NCI-H446 treated with DMSO at 0.1 percent for 48 hours (cell line): ENCODE measurements at regions not wholly inside any gene's neighbourhood (a gene's known extent, or its start where the extent isn't known, plus 50 kb on each side); places are given as distances from the start of the nearest gene placed in this dataset.

Experiments used
- DNase-seq: peaks from one replicate; lab custom pipeline; 2025; lab: John Stamatoyannopoulos, UW

DNA sequence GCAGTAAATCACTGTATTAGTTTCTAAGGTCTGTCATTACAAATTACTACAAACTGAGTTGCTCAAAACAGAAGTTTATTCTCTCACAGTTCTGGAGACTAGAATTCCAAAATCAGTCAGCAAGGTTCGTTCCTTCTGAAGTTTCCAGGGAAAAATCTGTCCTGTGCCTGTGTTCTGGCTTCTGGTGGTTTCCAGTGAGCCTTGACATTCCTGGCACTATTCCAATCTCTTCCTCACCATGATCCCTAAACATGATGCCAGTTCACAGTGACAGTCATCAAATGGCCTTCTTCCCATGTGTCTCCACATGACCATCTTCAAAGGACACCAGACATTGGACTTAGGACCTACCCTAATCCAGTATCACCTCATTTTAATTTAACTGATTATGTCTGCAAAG lies 351.4 kb downstream of the PLK2 start:
- DNase-seq, result no peak

DNA sequence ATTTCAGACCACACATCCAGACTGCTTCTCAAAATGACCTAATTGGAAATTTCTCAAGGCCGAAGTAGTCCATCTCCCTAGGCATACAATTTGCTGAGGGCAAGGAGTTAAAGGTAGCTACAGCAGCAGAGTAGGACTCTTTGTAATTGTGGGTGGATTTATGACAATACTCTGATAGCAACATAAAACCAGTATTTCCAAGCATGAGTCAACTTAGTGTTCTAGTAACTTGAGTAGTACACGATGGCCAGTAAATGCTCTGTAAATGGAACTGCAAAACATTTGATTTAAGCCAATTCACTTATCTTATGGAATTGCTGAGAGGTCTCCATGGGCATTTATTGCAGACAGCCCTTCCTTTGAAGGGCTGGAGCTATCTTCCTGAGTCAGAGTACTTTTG lies 352.2 kb downstream of the PLK2 start:
- DNase-seq, result no peak

DNA sequence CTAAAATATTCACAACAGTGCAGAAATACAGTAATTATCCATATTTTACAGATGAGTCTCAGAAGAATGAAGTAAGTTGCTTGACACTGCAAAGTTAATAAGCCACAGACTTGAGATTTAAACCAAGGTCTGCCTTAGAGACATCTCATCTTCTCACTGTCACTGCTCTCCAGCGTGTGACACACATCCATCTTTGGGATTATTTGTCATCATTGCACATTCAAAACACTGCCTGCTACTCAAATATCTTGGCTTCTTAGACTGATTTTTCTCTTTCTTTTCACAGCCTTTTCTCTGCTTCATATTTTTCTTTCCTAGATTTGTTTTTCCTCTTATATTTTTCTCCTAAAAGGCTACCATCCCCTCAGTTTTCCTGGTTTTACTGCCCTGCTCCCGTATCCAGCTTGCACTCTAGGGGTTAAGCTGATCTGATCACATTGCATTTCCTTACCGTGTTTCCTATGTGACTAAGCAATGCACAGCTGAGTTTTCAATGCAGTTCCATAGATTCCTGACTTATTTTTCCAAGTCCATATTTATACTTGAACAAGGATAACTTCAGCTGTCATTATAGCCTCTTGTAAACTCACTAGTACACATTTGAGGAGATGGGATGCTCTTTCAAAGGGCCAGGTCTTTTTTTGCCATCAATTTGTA lies 353.0 kb downstream of the PLK2 start:
- no peak for DNase-seq

DNA sequence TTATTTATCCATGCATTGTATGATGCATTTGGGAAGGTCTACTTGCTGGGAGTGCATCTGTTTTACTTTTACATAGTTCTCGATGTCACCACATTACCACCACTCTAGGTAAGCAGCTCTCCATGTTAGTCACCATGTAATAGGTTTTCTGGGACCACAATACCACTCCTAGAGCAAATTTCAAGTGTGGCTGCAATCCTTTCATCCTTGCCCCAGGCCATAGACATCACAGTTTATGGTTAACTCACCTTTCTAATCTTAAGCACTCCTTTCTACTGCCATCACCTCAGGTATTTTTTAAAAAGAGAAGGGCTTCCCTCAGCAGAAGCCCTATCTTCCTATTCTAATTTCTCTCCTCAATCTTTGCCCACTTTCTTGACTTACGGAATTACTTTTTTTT lies 354.1 kb downstream of the PLK2 start:
- DNase-seq, result no peak

DNA sequence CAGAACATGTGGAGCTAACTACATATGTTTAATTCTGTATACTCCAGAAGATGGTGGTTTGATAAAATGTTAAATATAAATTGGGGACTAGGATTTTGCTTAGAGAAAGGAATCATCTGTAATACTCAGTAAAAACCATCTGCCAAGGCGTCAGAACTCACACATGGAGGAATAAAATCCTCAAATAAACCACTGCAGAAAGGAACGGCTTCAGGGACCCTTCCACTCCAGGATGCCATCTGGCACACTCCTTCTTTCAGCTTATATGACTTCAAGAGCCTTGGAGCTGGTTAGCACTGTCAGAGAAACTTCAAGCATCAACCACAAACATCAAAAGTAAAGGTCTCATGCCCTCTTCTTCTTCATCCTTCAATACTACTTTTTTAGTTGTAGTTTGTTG lies 360.6 kb downstream of the PLK2 start:
- no peak for DNase-seq

DNA sequence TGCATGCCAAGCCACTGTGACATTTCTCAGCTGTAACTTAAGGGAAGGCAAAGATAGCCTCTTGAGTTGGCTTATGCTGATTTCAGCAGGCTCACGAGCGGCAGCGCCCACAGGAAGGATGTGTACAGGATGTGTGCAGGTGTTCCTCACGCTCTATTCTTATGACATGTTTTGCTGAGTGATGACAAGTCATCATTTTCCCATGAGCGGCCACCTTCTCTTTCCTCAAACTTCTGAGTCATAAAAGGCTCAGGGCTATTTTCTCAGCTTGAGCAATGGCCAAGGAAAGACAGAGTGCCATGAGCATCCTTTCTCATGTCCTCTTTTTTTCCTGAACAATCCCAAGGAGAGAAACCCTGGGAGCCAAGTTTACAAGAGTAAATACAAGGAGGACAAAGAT lies 365.9 kb downstream of the PLK2 start:
- DNase-seq, result no peak

DNA sequence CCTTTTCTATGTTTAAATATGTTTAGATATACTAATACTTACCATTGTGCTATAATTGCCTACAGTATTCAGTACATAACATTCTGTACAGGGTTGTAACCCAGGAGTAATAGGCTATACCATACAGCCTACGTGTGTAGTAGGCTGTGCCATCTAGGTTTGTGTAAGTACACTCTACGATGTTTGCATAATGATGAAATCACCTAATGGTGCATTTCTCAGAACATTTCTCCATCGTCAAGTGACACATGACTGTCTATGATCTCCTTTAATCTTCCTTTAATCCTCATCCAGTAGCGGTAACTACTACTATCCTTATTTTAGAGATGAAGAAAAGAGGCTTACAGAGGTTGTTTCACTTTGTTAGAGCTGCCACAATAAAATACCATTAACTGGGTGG lies 369.2 kb downstream of the PLK2 start:
- DNase-seq, result no peak

DNA sequence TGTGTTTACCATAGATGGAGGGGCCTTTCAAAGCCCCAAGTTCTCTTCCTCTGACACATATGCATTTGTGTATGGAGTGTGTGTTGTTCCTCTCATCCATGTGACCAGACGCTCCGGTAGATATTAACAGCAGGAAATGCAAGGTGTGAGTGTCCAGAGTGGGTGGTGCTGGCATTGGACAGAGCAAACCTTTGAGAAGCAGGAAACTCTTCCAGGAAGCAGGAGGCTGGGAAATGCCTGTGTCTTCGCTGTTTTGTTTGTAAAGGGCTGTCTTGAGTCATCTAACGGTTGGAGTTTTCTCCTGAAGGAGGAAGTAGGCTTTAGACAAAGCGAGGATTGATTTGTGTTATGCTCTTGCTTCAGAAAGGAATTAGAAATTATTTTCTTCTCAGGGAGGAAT lies 370.9 kb downstream of the PLK2 start:
- no peak for DNase-seq

DNA sequence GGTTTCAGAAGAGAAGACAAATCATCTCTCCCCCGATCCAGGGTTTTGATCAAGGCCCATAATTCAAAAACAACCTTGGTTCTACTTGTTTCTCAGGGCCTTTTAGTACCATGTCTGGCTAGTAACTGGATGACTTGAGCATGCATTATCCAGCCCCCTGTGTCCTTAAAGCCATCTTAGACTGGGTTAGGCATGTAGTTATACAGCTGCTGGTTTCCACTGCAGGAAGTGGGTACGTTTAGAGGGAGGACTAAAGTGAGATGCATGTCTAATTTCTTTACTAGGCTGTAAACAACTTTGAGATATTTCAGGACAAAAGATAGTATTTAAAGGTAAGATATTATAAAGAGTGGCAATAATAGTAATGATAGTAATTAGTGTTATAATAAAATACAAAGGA lies 372.0 kb downstream of the PLK2 start:
- DNase-seq, result no peak

DNA sequence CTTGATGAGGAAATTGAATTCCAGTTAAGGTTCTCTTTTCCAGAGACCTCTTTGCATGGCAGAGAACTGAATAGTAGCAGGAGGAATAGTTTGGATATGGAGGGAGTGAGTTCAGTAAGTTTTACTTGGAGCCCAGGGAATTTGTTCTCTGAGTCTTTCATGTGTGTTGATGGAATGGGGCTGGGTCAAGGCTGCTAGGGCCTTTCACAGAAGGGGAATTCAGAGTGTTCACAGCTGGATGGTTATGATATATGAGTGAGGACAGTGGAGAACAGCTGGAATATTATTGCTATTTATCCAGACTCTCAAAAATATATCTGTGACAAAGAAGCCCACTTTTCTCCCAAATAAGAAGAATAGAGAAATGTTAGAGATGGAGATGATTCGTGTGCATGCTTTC lies 372.8 kb downstream of the PLK2 start:
- no peak for DNase-seq

DNA sequence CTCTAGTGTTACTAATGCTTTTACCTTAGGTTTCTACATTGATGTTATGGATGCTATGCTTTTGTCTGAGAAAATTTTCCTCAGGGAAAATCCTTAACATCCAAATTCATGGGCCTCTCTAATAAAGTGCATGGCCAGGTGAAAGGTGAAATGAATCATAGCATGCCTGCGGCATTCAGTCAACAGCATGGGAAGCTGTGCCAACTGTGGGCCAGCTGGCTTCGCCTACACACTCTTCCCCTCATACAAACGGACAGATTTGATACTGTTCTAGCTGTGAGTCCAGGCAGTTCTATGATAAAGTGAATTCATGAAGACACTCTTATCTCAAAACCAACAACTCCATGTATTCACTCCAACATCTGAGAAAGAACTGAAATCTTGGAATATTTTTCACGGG lies 374.1 kb downstream of the PLK2 start:
- DNase-seq, result no peak

DNA sequence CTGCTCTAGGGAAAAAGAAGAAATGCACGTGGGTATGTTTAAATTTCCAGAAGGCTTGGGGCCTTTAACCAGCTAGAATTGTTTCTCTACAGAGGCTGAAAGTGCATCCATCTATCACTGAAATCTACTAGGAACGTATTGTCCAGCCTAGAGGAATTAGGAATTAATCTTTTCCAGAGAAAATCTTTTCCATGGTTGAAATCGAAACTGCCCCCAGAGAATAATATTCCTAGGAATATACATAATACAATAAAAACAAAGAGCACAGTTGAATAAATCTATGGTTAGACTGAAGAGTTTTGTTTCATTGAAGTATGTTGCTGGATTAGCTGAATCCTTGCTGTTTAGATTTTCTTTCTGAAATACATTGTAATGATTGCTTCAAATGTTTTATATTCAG lies 378.5 kb downstream of the PLK2 start:
- DNase-seq, result no peak

DNA sequence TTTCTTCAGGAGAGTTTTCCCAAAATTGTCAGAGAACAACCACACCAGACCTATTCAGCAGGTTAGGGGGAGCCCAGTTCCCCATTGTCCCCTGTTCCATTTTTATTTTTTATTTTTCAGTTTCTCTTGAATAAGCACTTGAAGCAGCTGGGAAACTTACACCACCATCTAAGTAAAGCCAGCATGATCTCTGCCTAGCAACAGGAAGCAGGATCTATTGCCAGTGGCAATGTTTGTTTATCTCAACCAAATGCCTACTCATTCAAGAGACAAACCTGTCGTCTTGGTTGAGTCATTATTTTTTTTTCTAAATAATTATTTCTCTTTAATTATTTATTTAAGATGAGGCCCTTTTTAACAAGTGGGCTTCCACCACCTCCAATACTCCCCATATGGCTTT lies 379.3 kb downstream of the PLK2 start:
- no peak for DNase-seq

DNA sequence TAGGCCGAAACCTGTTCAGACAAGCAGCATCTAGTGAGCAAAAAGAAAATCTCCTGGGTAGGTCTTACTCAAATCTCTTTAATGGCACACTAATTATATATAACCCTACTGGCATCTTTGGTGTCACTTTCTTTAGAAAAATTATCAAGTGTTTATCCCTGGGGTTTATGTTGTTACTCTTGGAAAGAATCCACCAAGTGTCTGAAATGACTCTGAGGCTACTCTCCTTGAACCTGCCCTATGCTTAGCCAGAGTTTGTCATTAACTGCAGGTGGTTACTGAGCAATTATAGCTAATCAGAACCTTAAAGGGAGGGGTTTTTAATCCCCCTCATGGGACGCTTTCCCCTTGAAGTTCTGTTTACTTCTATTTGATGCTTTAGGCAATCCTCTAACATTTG lies 381.9 kb downstream of the PLK2 start:
- DNase-seq, result no peak

DNA sequence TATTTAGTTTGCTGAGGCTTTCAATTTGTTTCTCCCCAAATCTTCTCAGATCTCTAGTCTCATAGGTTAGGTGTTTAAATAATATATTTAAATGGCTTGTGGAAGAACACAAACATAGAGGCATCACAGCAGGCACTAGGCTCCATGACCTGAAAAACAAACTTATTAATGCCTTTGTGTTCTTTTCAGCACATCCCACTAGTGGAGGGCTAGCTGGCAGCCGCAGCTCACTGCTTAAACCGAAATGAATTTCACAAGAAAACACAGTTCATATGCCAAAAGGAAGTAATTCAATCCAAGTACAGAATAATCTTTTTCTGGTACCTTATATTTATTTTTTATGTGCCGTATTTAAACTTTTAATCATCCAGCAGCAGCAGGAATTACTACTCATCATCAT lies 382.5 kb downstream of the PLK2 start:
- DNase-seq, result no peak

DNA sequence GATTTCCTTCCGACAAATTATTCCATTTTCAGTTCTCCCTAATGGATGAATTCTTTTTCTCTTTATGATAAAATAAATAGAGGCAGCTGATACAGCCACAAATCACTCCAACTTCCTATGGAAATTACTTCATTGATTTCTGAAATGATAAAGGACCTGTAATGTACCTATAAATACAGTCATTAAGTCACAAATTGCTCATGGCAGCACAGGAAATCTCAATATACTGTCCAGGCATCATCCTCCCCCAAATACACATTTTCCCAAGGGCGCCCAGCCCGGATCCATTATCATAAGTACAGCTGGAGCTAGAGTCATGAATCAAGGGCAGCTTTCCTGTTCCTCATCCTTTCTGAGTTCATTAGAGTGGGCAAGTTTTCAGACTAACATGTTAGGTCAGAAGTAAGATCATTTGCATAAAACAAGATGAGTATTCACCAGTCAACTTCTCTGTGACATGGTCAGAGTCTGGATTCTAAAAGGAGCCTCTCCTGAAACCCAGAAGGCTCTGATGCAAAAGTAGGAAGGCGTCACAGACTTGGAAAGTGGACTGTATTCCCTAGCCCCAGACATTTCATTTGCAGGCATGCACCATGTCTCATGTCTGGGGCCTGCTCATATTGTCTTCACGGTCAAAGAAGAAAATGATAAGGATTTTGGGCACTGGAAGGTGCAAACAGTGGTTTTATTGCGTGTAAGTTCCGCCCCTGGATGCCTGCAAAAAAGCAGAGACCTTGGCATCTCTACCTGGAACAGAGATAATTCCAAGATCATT lies 383.2 kb downstream of the PLK2 start:
- no peak for DNase-seq

DNA sequence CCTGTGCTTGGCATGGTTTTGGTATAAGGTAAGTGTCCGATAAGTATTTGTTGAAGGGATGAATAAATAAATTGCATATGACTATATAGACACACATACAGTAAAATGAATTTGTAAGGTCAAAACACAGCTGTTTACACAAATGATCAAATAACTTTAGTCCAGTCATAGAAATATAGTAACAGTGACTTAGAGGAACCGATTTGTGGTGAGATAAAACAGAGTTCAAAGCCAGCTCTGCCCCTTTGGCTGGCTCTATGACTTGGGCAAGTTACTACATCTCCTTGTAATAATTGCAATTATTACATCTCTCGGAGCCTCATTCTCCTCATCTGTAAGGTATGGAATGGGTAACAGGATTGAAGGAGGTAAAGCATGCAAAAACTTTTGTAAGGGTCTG lies 384.0 kb downstream of the PLK2 start:
- no peak for DNase-seq

DNA sequence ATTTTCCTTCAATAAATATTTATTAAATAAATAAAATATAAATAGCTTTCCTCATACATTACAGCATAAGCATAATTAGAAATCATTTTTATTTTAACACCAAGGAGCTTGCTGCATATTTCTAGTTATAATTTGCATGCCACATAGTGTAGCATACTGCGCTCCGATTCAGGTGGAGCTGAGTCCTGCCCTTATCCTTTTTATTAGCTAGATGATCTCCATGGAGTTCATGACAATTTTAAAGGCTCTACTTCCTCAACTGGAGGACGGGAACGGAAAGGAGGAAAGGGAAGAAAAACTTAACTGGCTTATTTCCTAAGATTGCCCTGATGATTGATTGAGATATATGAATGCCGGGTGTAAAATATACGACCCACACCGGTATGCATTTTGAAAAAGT lies 385.2 kb downstream of the PLK2 start:
- DNase-seq, result no peak

DNA sequence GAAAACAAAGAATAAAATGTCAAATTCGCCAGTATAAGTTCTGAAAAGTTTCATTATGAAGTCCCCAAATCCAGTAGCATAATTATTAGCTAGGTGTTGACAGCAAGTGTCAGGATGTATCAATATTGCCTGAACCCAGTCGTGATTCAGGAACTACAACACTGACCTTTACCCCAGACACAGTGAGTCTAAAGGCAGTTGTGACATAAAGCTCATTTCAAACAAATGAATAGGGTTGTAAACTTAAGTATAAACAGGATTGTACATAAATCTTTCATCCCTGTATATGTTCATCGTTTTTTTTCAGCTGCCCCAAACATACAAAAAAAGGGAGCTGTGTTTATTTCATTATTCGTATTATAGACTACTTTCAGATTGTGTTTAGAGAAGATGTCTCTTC lies 385.7 kb downstream of the PLK2 start:
- DNase-seq, result no peak

DNA sequence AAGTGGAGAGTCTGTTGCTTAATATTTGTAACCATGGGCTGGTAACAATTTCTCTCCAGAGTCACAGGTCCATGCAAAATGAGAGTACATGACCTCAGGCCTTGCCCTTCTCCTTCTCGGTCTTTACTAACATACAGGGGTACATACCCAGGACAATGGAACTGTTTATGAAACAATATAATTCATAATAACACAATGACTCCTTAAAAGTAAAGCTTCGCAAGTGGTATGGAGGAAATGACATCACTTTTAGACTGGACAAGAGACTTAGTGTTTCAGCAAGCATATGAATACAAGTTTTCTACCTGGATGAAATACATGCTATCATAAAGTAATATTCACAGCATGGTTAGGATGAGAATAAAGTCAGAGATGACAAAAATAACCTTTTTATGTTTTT lies 386.6 kb downstream of the PLK2 start:
- no peak for DNase-seq

DNA sequence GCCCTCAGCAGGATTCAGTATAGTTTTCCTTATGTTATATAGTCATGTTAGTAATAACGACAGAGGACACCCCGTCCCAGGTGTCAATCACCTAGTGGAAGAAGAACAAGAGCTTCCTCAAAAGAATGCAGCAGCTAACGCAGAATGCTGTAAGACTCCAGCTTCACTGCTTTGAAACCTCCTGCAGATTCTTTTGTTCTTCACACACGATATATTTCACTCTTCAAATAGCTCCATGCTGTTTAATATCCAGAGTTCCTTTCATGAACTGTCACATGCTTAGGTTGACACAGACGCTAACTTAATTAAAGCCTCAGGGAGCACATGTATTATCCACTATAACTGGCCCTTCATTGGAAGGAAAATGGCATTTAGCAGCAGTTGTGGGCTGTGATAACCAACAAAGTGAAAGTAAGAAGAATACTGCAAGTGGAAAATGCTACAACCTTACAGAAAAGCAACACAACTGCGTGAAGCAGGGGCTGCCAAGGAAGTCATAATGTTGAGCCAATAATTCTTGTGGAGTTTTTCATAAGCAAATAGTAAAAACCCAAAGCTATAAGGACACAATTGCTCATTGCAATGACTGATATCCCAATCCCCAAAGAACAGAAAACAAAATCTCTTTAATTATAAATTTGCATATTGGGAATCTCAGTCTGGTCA lies 387.5 kb downstream of the PLK2 start:
- no peak for DNase-seq

DNA sequence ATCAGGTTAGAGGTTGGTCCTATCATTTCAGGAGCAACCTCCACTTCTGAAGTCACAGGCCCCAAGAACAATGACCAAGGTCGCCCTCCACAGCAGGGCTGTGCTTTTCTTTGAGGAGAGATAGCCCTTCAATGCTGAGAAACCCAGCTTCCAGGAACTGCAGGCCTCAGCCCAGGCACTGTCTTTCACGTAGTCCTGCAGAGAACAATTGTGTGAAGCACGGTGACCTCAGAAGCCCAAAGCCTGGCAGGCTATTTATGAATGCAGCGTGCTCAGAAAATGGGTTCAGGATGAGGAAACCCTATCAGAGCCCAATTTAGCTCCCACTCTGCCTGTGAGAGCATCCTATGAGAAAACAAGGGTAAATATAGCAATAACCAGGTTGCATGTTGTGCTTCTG lies 388.3 kb downstream of the PLK2 start:
- no peak for DNase-seq

DNA sequence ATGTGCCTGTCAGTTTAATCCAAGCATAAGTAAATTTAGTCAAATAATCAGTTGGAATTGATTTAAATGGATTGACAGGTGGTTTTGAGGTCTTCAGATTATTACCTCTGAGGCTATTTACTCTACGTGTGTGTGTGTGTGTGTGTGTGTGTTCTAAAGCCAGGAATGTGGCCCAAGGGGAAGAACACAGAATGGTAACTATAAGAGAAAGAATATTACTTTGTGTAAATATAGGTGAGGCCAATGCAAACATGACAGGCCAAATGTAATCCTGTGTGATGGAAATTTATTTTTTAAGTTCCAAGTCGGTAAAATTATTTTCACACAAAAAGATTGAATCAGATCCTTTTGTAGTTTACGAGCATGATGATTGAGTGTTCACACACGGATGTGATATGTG lies 390.0 kb downstream of the PLK2 start:
- DNase-seq, result no peak
